NCI-H446 (cell line): ENCODE measurements at regions not wholly inside any gene's neighbourhood (a gene's known extent, or its start where the extent isn't known, plus 50 kb on each side); places are given as distances from the start of the nearest gene placed in this dataset.

Source experiments
- DNase-seq, 2 experiments: peaks; one replicate each; lab custom pipeline; 2025; lab: John Stamatoyannopoulos, UW

GRCh38 chr3:127350172-127351050, 62.6 kb upstream of the PRR20G start:
- DNase-seq, result no peak

- DNase-seq, result no peak
These were observed 61.8 kb upstream of the PRR20G start for GRCh38 chr3:127349501-127350171.

GRCh38 chr3:127342735-127343134, 54.9 kb upstream of the PRR20G start:
- DNase-seq, result no peak

- peak; percentile 49 to 94 for DNase-seq
These were observed 52.3 kb upstream of the PRR20G start for GRCh38 chr3:127339928-127340861.

- no peak for DNase-seq
These were observed 51.2 kb upstream of the PRR20G start for GRCh38 chr3:127339016-127339415.

GRCh38 chr3:127337911-127338531, 50.2 kb upstream of the PRR20G start:
- DNase-seq, result no peak
